Skeletal muscle tissue (tissue), 3 donors: ENCODE measurements at regions not wholly inside any gene's neighbourhood (a gene's known extent, or its start where the extent isn't known, plus 50 kb on each side); places are given as distances from the start of the nearest gene placed in this dataset.
"Not testable (repeated sequence)": the region's sequence is repeated elsewhere in the genome, so short reads cannot be mapped to it uniquely, and the experiment has no call there.

ENCODE experiments used
- H3K27ac ChIP-seq: one replicate; pipeline ENCODE4 v1.7.0; 2013; ENCODE audit warnings: mild to moderate bottlenecking, low read depth, low read length, inconsistent platforms
- H3K27me3 ChIP-seq, 3 donors: one replicate each; pipeline ENCODE4 v1.7.0; 2013; ENCODE audit warnings: low read length in 3 of 3; ENCODE audit not compliant: control insufficient read depth in 3 of 3, insufficient read depth in 3 of 3
- H3K36me3 ChIP-seq, 3 donors: one replicate each; pipeline ENCODE4 v1.7.0; 2013; ENCODE audit warnings: low read length in 3 of 3; ENCODE audit not compliant: control insufficient read depth in 3 of 3, insufficient read depth in 3 of 3
- H3K4me1 ChIP-seq, 3 donors: one replicate each; pipeline ENCODE4 v1.7.0; 2013; ENCODE audit warnings: low read length in 3 of 3, mild to moderate bottlenecking in 3 of 3; ENCODE audit not compliant: control insufficient read depth in 3 of 3, insufficient read depth in 3 of 3
- H3K4me3 ChIP-seq, 3 donors: one replicate each; pipeline ENCODE4 v1.7.0; 2013; ENCODE audit warnings: low read length in 3 of 3
- H3K9ac ChIP-seq, 3 donors: one replicate each; pipeline ENCODE4 v1.7.0; 2013; ENCODE audit warnings: low read length in 3 of 3, mild to moderate bottlenecking in 3 of 3, moderate library complexity in 2 of 3, low read depth in 1 of 3
- H3K9me3 ChIP-seq, 3 donors: one replicate each; pipeline ENCODE4 v1.7.0; 2013; ENCODE audit warnings: low read length in 3 of 3; ENCODE audit not compliant: control insufficient read depth in 3 of 3
- donor health status: Osteomylitis.

DNA sequence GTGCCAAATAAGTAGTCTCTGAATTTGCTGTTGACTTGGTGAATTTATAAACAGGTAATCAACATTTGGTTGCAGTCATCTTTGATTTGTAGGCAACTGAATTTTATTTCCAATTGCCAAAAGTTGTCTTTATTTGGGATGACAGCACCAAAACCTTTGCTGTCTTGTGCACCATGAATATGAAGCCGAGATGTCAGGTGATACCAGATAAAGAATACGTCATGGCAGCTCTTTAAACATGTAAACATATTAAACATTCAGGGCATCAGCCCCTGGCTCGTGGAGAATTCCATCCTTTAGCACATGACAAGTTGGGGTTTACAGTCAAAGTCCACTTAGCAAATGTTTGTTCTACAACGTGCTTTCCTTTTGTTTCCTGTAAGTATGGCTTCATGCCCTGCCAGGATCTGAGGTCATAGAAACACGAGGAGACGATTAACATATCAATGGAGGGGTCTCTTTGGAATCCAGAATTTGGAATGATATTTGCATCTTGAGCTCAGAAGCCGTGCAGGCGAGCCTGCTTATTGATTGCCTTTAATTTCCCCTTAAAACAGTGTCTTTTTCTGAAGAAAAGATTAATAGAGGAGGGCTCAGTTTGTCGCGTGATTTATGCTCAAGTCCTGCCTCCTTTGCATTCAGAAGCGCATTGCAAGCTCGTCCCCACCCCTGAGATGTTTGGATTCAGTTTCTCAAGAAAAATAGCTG is 170.2 kb upstream of the ZNF217 start:
- H3K27ac ChIP-seq: no peak overlapping the region
- H3K4me3 ChIP-seq: no peak overlapping the region
- no peaks in the 10 kb centered on the region for H3K9me3 ChIP-seq
- H3K27me3 ChIP-seq: no peaks in the 10 kb centered on the region
- no peaks in the 10 kb centered on the region for H3K36me3 ChIP-seq
- no peaks in the 10 kb centered on the region for H3K4me1 ChIP-seq
- no peak overlapping the region for H3K9ac ChIP-seq

GRCh38 chr20:53762423-53762798 is 168.8 kb upstream of the ZNF217 start:
- H3K27ac ChIP-seq, H3K9ac ChIP-seq, H3K9me3 ChIP-seq, H3K27me3 ChIP-seq, H3K4me1 ChIP-seq, H3K36me3 ChIP-seq, H3K4me3 ChIP-seq: not testable (repeated sequence)

GRCh38 chr20:53760025-53760441 is 166.4 kb upstream of the ZNF217 start:
- H3K27me3 ChIP-seq: no peaks in the 10 kb centered on the region
- H3K9ac ChIP-seq: no peak overlapping the region
- no peak overlapping the region for H3K4me3 ChIP-seq
- H3K9me3 ChIP-seq: no peaks in the 10 kb centered on the region
- H3K27ac ChIP-seq: no peak overlapping the region
- H3K4me1 ChIP-seq: no peaks in the 10 kb centered on the region
- no peaks in the 10 kb centered on the region for H3K36me3 ChIP-seq

DNA sequence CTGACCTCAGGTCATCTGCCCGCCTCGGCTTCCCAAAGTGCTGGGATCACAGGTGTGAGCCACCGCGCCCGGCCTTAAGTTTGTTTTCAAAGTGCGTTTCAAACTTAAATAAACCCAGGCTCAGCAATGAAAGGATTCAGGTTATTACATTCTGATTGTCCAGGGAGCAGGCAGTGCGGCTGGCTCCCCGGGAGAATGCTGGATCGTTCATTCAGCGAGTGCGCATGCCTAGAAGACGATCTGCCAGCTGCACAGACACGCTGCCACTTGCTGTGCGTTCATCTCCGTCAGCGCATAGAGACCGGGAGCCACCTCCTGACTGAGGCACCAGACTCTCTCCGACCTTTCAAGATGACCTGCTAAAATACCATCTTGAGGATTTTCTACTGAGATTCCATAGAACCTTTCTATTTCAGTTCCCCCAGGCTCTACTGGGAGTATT is 163.9 kb upstream of the ZNF217 start:
- H3K4me1 ChIP-seq: no peaks in the 10 kb centered on the region
- no peaks in the 10 kb centered on the region for H3K27me3 ChIP-seq
- no peaks in the 10 kb centered on the region for H3K9me3 ChIP-seq
- H3K27ac ChIP-seq: no peak overlapping the region
- no peaks in the 10 kb centered on the region for H3K36me3 ChIP-seq
- no peak overlapping the region for H3K4me3 ChIP-seq
- H3K9ac ChIP-seq: no peak overlapping the region

DNA sequence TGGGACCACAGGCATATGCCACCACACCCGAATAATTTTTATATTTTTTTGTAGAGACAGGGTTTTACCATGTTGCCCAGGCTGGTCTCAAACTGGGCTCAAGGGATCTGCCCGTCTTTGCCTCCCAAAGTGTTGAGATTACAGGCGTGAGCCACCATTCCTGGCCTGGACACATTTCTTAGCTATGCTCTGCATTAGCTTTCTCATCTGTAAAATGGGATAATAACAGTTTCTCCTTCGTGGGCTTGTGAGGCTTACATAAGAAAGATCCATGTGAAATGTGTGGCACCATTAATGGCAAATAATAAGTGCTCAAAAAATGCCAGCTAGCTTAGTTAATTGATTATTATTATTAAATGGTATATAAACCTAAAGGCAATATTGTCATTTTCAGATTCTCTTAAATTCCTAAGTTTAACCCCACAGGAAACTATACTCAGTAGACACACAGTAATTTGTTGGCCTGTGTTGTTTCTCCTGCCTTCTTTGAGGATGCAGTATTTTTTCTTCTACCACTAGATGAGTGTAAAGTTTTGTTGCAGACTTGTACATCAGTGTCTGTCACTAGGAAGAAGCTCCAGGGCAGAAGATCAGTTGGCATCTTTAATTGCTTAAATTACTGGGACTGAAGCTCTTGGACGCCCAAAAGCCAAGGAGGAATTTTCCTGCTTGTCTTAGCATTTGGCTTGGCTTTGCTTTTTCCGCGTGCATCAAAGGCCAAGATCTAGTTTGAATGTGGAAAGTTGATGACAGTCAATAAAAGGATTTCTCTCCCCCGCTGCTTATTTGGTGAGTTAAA is 162.3 kb upstream of the ZNF217 start:
- peaks cover 0 to 4% (median 2%) of the 10 kb centered on the region in 3 donors for H3K4me1 ChIP-seq
- no peaks in the 10 kb centered on the region for H3K27me3 ChIP-seq
- no peak overlapping the region for H3K4me3 ChIP-seq
- no peak overlapping the region for H3K27ac ChIP-seq
- no peaks in the 10 kb centered on the region for H3K36me3 ChIP-seq
- no peaks in the 10 kb centered on the region for H3K9me3 ChIP-seq
- no peak overlapping the region for H3K9ac ChIP-seq

- H3K27me3 ChIP-seq: no peaks in the 10 kb centered on the region
- no peak overlapping the region for H3K9ac ChIP-seq
- H3K9me3 ChIP-seq: no peaks in the 10 kb centered on the region
- H3K27ac ChIP-seq: no peak overlapping the region
- no peak overlapping the region for H3K4me3 ChIP-seq
- H3K36me3 ChIP-seq: no peaks in the 10 kb centered on the region
- H3K4me1 ChIP-seq: peaks cover 0 to 5% (median 4%) of the 10 kb centered on the region in 3 donors
These were observed 160.3 kb upstream of the ZNF217 start for GRCh38 chr20:53753880-53754459.

- no peak overlapping the region for H3K27ac ChIP-seq
- H3K9me3 ChIP-seq: no peaks in the 10 kb centered on the region
- H3K4me1 ChIP-seq: peaks cover 0 to 5% (median 4%) of the 10 kb centered on the region in 3 donors
- no peaks in the 10 kb centered on the region for H3K36me3 ChIP-seq
- no peak overlapping the region for H3K4me3 ChIP-seq
- H3K27me3 ChIP-seq: no peaks in the 10 kb centered on the region
- H3K9ac ChIP-seq: no peak overlapping the region
These were observed 159.6 kb upstream of the ZNF217 start for GRCh38 chr20:53752971-53753879.

GRCh38 chr20:53752583-53752970 is 158.9 kb upstream of the ZNF217 start:
- Histone ChIP-seq H3K9ac (no peak overlapping the region), H3K36me3 (no peaks in the 10 kb centered on the region), H3K4me3 (no peak overlapping the region), H3K27ac (no peak overlapping the region), H3K4me1 (peaks cover 0 to 5% (median 4%) of the 10 kb centered on the region in 3 donors), H3K9me3 (no peaks in the 10 kb centered on the region), H3K27me3 (no peaks in the 10 kb centered on the region)

GRCh38 chr20:53751620-53752318 is 158.1 kb upstream of the ZNF217 start:
- no peak overlapping the region for H3K4me3 ChIP-seq
- no peaks in the 10 kb centered on the region for H3K27me3 ChIP-seq
- no peaks in the 10 kb centered on the region for H3K9me3 ChIP-seq
- peaks cover 0 to 5% (median 4%) of the 10 kb centered on the region in 3 donors for H3K4me1 ChIP-seq
- no peak overlapping the region for H3K9ac ChIP-seq
- H3K36me3 ChIP-seq: no peaks in the 10 kb centered on the region
- no peak overlapping the region for H3K27ac ChIP-seq
